BE2C (cell line): ENCODE measurements at regions not wholly inside any gene's neighbourhood (a gene's known extent, or its start where the extent isn't known, plus 50 kb on each side); places are given as distances from the start of the nearest gene placed in this dataset.

Source experiments
- DNase-seq: peaks from one replicate; pipeline ENCODE4 v3.0.0-alpha.2; 2020
- H3K27me3 ChIP-seq: fragments of 250-450 bp; sonication (Bioruptor Pico); 2 replicates; pipeline ENCODE4 v1.5.1; 2020; ENCODE audit warnings: mild to moderate bottlenecking
- H3K36me3 ChIP-seq: fragments of 250-450 bp; sonication (Bioruptor Pico); 2 replicates; pipeline ENCODE4 v1.5.1; 2020; ENCODE audit warnings: mild to moderate bottlenecking
- H3K4me1 ChIP-seq: fragments of 250-450 bp; sonication (Bioruptor Pico); 2 replicates; pipeline ENCODE4 v1.5.1; 2020
- H3K4me3 ChIP-seq: 2 replicates; pipeline ENCODE4 v1.5.1; 2011; ENCODE audit warnings: low read depth, low read length
- H3K9me3 ChIP-seq: fragments of 250-450 bp; sonication (Bioruptor Pico); 2 replicates; pipeline ENCODE4 v1.5.1; 2020
- CTCF ChIP-seq: IDR thresholded peaks from 2 replicates; pipeline ENCODE4 v1.5.1; 2012; ENCODE audit warnings: mild to moderate bottlenecking, low read depth, low read length

- no peak for TF ChIP-seq CTCF
Observed at GRCh38 chr9:81420024-81420423, 269.3 kb downstream of the TLE1 start.

GRCh38 chr9:81417941-81418340 lies 271.4 kb downstream of the TLE1 start:
- no peaks in the 10 kb centered on the region for H3K27me3 ChIP-seq
- H3K36me3 ChIP-seq = no peaks in the 10 kb centered on the region
- H3K4me3 ChIP-seq = no peak overlapping the region
- no peak for DNase-seq
- no peaks in the 10 kb centered on the region for H3K9me3 ChIP-seq
- TF ChIP-seq CTCF = no peak
- H3K4me1 ChIP-seq = peaks cover 11% of the 10 kb centered on the region

More at GRCh38 chr9:81420024-81420423, 269.3 kb downstream of the TLE1 start:
- Histone ChIP-seq H3K4me3 (no peak overlapping the region), H3K27me3 (no peaks in the 10 kb centered on the region), H3K9me3 (no peaks in the 10 kb centered on the region), H3K4me1 (peaks cover 11% of the 10 kb centered on the region), H3K36me3 (no peaks in the 10 kb centered on the region)
- no peak for DNase-seq

- Histone ChIP-seq H3K4me3 (no peak overlapping the region), H3K4me1 (peaks cover 11% of the 10 kb centered on the region), H3K36me3 (no peaks in the 10 kb centered on the region), H3K27me3 (no peaks in the 10 kb centered on the region), H3K9me3 (no peaks in the 10 kb centered on the region)
- DNase-seq = no peak
- no peak for TF ChIP-seq CTCF
Observed at GRCh38 chr9:81417299-81417675, 272.1 kb downstream of the TLE1 start.

GRCh38 chr9:81416476-81417298 lies 272.7 kb downstream of the TLE1 start:
- no peak for DNase-seq
- Histone ChIP-seq H3K36me3 (no peaks in the 10 kb centered on the region), H3K4me1 (peaks cover 11% of the 10 kb centered on the region), H3K4me3 (no peak overlapping the region), H3K9me3 (no peaks in the 10 kb centered on the region), H3K27me3 (no peaks in the 10 kb centered on the region)
- TF ChIP-seq CTCF = no peak

DNA sequence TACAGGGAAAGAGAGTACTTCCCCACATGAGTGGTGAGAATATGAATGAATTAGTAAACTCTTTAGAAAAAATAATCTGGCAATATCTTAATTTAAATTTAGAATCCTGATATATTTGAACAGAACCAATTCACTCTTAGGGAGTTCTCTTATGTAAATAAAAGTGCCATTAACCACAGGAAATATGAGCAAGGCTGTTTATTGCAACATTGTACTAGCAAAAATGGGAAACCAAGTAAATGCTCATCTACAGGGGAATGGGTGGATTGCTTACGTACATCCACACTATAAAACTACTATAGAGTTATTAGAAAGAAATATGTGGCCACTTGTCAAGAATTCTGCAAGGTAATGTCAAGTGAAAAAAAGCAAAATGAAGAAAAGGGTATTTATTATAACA lies 274.5 kb downstream of the TLE1 start:
- TF ChIP-seq CTCF = no peak
- Histone ChIP-seq H3K4me3 (no peak overlapping the region), H3K27me3 (no peaks in the 10 kb centered on the region), H3K9me3 (no peaks in the 10 kb centered on the region), H3K36me3 (no peaks in the 10 kb centered on the region), H3K4me1 (peaks cover 11% of the 10 kb centered on the region)
- no peak for DNase-seq

DNA sequence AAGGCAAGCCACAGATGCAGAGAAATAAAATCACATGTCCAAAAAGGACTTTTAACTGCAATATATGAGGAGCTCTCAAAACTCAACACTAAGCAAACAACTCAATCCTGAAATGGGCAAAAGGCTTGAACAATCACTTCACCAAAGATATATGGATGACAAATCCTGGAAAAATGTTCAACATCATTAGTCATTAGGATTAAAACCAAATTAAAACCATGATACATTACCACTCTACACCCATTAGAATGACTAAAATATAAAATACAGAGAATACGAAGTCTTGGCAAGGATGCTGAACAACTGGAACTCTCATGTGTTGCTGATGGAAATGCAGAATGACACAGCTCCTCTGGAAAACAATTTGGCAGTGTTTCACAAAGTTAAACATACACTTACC lies 277.4 kb downstream of the TLE1 start:
- Histone ChIP-seq H3K36me3 (no peaks in the 10 kb centered on the region), H3K4me1 (peaks cover 22% of the 10 kb centered on the region), H3K4me3 (no peak overlapping the region), H3K27me3 (no peaks in the 10 kb centered on the region), H3K9me3 (no peaks in the 10 kb centered on the region)
- no peak for TF ChIP-seq CTCF
- no peak for DNase-seq
